Neuron (in vitro differentiated cells): ENCODE measurements at regions not wholly inside any gene's neighbourhood (a gene's known extent, or its start where the extent isn't known, plus 50 kb on each side); places are given as distances from the start of the nearest gene placed in this dataset.
"Not testable (repeated sequence)": the region's sequence is repeated elsewhere in the genome, so short reads cannot be mapped to it uniquely, and the experiment has no call there.

Source experiments
- H2AFZ ChIP-seq: one replicate; pipeline ENCODE4 v1.6.1; 2013; ENCODE audit warnings: low read depth, mild to moderate bottlenecking, inconsistent platforms, low read length, moderate library complexity
- H3K27me3 ChIP-seq: one replicate; pipeline ENCODE4 v1.6.1; 2013; ENCODE audit warnings: low read length; ENCODE audit not compliant: insufficient read depth
- H3K36me3 ChIP-seq: one replicate; pipeline ENCODE4 v1.6.1; 2013; ENCODE audit warnings: low read length; ENCODE audit not compliant: insufficient read depth
- H3K4me1 ChIP-seq: one replicate; pipeline ENCODE4 v1.6.1; 2013; ENCODE audit warnings: low read length; ENCODE audit not compliant: insufficient read depth
- H3K4me3 ChIP-seq: 2 replicates; pipeline ENCODE4 v1.5.1; 2013; ENCODE audit warnings: mild to moderate bottlenecking, low read length, moderate library complexity
- H3K9me3 ChIP-seq: one replicate; pipeline ENCODE4 v1.6.1; 2013; ENCODE audit warnings: low read length

DNA sequence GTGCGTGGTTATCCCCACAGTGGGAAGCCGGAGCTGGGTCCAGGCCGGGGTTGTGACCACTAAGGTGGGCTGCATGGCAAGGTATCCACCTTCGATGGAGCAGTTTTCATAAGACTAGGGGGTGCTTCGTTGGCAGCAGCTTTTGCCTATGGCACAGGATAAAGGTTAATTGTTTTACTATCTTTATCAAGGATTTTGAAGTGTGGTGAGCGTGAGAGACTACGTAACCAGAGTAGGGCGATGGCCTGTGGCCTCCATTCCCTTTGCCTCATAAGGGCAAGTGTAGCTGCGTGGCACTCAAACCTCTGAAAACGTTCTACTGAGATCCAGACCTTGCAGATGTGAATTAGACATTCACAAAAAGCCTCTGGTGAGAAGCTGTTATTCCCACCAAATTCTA lies 206.6 kb downstream of the ACKR3 start:
- H2AFZ ChIP-seq: no peak overlapping the region
- H3K9me3 ChIP-seq: no peaks in the 10 kb centered on the region
- H3K27me3 ChIP-seq: no peaks in the 10 kb centered on the region
- no peaks in the 10 kb centered on the region for H3K36me3 ChIP-seq
- H3K4me1 ChIP-seq: no peaks in the 10 kb centered on the region
- no peak overlapping the region for H3K4me3 ChIP-seq

- H3K36me3 ChIP-seq: no peaks in the 10 kb centered on the region
- no peaks in the 10 kb centered on the region for H3K27me3 ChIP-seq
- no peak overlapping the region for H3K4me3 ChIP-seq
- H2AFZ ChIP-seq: no peak overlapping the region
- no peaks in the 10 kb centered on the region for H3K4me1 ChIP-seq
- H3K9me3 ChIP-seq: no peaks in the 10 kb centered on the region
These were observed 207.1 kb downstream of the ACKR3 start for GRCh38 chr2:236776695-236777251.

DNA sequence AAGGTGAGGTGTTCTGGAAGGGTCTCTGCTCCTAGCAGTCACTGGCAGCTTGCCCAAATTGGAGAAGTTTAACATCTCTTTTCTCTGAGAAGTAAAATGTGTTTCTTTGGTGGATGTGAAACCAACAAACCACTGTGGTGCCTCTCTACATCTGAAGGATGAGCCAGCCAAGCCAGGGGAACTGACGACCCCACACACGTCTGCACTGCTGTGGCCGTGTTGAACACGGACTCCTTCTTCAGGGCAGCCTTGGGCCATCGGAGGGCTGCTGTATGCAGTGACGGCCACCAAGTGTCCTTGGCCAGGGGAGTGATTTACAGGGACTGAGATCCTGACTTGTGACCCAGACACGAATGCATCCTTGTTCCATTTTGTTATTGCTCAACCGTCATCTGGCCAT lies 207.8 kb downstream of the ACKR3 start:
- Histone ChIP-seq H3K9me3 (no peaks in the 10 kb centered on the region), H2AFZ (no peak overlapping the region), H3K36me3 (no peaks in the 10 kb centered on the region), H3K27me3 (no peaks in the 10 kb centered on the region), H3K4me3 (no peak overlapping the region), H3K4me1 (peaks cover 2% of the 10 kb centered on the region)

GRCh38 chr2:236781933-236782816 lies 212.6 kb downstream of the ACKR3 start:
- no peaks in the 10 kb centered on the region for H3K36me3 ChIP-seq
- H3K9me3 ChIP-seq: peaks cover 9% of the 10 kb centered on the region
- H2AFZ ChIP-seq: peak overlapping the region; percentile 46

DNA sequence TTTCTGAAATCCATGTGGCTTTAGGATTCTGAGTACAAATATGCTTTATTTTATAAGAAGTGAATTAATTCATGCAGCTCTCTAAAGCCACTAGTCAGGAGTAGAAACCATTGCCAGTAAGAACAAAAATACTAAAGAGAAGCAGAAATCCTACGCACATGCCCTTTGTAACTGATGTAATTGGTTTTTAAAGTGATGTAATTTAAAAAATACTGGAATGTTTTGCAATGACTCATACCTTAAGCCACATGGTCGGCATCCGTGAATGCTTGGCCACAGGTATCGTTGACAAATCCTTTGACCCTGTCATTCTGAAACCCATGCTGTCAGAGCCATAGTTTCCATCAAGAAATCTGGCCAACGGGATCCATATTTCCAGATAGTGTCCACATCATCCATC lies 213.3 kb downstream of the ACKR3 start:
- peaks cover 9% of the 10 kb centered on the region for H3K9me3 ChIP-seq
- H2AFZ ChIP-seq: no peak overlapping the region
- no peak overlapping the region for H3K4me3 ChIP-seq
- no peaks in the 10 kb centered on the region for H3K27me3 ChIP-seq
- peaks cover 9% of the 10 kb centered on the region for H3K4me1 ChIP-seq
- no peaks in the 10 kb centered on the region for H3K36me3 ChIP-seq

More at GRCh38 chr2:236781933-236782816, 212.6 kb downstream of the ACKR3 start:
- Histone ChIP-seq H3K27me3 (no peaks in the 10 kb centered on the region), H3K4me3 (no peak overlapping the region), H3K4me1 (peaks cover 9% of the 10 kb centered on the region)

DNA sequence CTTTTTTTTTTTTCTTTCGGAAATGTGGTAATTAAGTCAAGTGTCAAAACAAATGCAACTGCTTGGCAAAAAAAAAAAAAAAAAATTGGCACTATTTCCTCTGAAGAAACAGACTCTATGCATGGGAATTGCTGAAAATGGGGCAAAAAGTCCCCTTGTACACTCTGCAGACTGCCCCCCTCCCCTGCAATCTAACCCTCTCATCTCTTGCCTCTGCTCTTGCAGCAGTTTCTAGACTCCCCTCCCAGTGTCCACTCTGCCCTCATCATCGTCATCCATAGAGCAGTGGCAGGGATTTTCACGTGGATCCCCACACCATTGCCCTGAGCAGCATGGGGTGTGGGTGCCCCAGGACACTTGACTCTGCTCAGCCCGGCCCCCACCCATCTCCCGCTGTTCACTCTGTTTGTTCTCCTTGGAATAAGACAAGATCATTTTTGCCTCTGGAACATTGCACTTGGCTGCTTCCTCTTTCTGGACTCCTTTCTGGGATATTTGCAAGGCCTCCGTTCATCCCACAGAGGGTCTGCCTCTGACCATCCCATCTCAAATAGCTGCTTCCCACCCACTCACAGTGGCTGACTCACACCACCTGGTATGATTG lies 213.9 kb downstream of the ACKR3 start:
- peaks cover 9% of the 10 kb centered on the region for H3K4me1 ChIP-seq
- no peak overlapping the region for H2AFZ ChIP-seq
- peaks cover 9% of the 10 kb centered on the region for H3K9me3 ChIP-seq
- H3K27me3 ChIP-seq: no peaks in the 10 kb centered on the region
- H3K36me3 ChIP-seq: no peaks in the 10 kb centered on the region
- no peak overlapping the region for H3K4me3 ChIP-seq

GRCh38 chr2:236785611-236786057 lies 216.0 kb downstream of the ACKR3 start:
- H3K4me1 ChIP-seq: peaks cover 10% of the 10 kb centered on the region
- H3K9me3 ChIP-seq: peaks cover 9% of the 10 kb centered on the region
- H2AFZ ChIP-seq: no peak overlapping the region
- no peaks in the 10 kb centered on the region for H3K36me3 ChIP-seq
- no peaks in the 10 kb centered on the region for H3K27me3 ChIP-seq
- H3K4me3 ChIP-seq: no peak overlapping the region

DNA sequence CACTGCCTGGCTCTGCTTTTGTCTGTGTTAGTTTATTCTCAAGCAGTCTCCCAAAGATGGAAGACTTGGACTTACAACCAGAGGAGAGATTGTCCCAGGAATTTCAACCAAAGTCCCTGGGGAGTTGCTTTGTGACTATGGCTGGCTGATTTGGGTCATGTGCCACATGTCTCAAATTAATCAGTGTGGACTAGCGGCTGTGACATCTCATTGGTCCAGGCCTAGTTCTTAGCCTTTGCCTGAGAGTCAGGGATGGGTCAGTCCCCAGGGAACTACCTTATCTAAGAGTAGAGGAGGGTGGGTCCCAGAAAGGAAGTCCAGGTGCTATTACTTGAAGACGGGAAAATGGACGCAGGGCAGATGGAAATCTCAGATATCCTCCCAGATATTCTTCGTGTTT lies 217.1 kb downstream of the ACKR3 start:
- Histone ChIP-seq H3K36me3 (no peaks in the 10 kb centered on the region), H3K4me1 (peaks cover 16% of the 10 kb centered on the region), H3K9me3 (peaks cover 9% of the 10 kb centered on the region), H2AFZ (no peak overlapping the region), H3K4me3 (no peak overlapping the region), H3K27me3 (no peaks in the 10 kb centered on the region)

DNA sequence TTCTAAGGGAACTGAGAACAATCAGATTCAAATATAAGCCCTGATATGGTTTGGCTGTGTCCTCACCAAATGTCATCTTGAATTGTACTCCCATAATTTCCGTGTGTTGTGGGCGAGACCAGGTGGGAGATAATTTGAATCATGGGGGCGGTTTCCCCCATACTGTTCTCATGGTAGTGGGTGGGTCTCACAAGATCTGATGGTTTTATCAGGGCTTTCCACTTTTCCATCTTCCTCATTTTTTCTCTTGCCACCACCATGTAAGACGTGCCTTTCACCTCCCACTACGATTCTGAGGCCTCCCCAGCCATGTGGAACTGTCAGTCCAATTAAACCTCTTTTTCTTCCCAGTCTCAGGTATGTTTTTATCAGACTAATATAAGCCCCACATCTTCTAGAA lies 217.8 kb downstream of the ACKR3 start:
- not testable (repeated sequence) for H3K27me3 ChIP-seq, H3K36me3 ChIP-seq, H2AFZ ChIP-seq, H3K4me3 ChIP-seq
- peaks cover 14% of the 10 kb centered on the region for H3K4me1 ChIP-seq
- H3K9me3 ChIP-seq: peaks cover 11% of the 10 kb centered on the region

- H2AFZ ChIP-seq: no peak overlapping the region
- H3K9me3 ChIP-seq: peaks cover 13% of the 10 kb centered on the region
- H3K36me3 ChIP-seq: no peaks in the 10 kb centered on the region
- peaks cover 11% of the 10 kb centered on the region for H3K4me1 ChIP-seq
- no peak overlapping the region for H3K4me3 ChIP-seq
- no peaks in the 10 kb centered on the region for H3K27me3 ChIP-seq
These were observed 218.3 kb downstream of the ACKR3 start for GRCh38 chr2:236787885-236788284.

GRCh38 chr2:236790963-236791362 lies 221.3 kb downstream of the ACKR3 start:
- Histone ChIP-seq H3K4me1 (peaks cover 7% of the 10 kb centered on the region), H3K27me3 (no peaks in the 10 kb centered on the region), H2AFZ (no peak overlapping the region), H3K36me3 (no peaks in the 10 kb centered on the region), H3K4me3 (no peak overlapping the region), H3K9me3 (peaks cover 7% of the 10 kb centered on the region)

- H3K27me3 ChIP-seq: no peaks in the 10 kb centered on the region
- H3K4me3 ChIP-seq: no peak overlapping the region
- H2AFZ ChIP-seq: no peak overlapping the region
These were observed 223.7 kb downstream of the ACKR3 start for GRCh38 chr2:236793023-236794011.

More at GRCh38 chr2:236793023-236794011, 223.7 kb downstream of the ACKR3 start:
- peaks cover 5% of the 10 kb centered on the region for H3K9me3 ChIP-seq
- peaks cover 7% of the 10 kb centered on the region for H3K4me1 ChIP-seq
- no peaks in the 10 kb centered on the region for H3K36me3 ChIP-seq
